GM19395 (cell line): ENCODE measurements at regions not wholly inside any gene's neighbourhood (a gene's known extent, or its start where the extent isn't known, plus 50 kb on each side); places are given as distances from the start of the nearest gene placed in this dataset.
"Not testable (repeated sequence)": the region's sequence is repeated elsewhere in the genome, so short reads cannot be mapped to it uniquely, and the experiment has no call there.

Experiments used
- ATAC-seq: cut with Tn5 transposase; IDR thresholded peaks from one replicate; pipeline ENCODE4 v1.9.1; 2021; ENCODE audit warnings: mild to moderate bottlenecking, moderate library complexity; ENCODE audit not compliant: unreplicated experiment

DNA sequence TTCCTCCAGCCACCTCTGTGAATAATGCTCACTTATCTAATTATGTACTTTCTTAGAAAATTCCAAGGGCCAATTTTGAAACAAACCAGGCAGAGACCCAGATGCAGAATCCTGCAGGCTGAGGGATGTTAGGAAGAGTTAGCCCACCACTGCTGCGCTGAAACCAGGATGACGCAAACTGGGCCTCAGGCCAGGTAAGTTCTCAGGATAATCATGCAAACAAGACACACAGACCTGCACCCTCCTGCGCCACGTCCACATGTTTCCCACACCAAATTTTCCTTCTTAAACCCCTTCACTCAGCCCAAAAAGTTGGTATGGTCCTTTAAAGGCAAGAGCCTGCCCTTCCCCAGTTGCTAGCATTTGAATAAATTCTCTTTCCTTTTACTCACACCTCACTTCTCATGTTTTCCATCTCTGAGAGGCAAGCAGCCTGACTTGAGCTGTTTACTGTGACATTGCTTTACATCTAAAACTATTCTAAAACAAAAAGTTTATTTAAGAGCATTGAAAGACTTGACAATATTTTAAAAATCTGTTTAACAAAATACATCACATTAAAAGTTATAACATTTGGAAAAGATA is 887.1 kb downstream of the LRRIQ3 start:
- ATAC-seq = no peak

DNA sequence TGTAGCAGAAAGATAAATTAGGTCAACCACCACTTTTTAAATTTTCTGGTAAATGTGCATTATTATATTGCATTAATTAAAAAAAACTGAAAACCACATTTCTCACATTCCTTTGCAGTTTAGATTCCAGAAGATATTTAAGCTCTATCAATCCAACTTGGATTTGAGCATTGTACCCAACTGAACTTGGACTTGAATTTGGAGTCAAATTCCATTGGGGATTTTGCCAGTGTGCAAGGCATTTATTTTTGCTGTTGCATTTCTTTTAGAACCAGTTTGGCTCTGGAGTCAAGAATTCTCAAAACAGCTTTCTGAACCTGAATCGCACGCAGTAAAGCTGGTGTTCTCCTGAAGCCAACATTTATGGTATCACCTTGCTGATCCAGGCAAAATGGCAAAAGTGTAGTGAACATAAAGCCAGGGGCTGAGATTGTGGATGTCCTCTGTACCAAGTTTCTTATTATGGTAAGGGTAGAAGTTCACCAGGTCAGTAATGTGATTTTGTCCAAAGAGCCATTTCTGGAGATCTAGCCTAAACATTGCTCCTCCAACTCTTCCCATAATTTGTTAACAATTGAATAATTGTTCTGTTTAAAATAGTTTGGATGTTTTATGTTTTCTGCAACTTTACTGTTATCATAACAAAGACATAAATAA is 890.9 kb downstream of the LRRIQ3 start:
- ATAC-seq = no peak

DNA sequence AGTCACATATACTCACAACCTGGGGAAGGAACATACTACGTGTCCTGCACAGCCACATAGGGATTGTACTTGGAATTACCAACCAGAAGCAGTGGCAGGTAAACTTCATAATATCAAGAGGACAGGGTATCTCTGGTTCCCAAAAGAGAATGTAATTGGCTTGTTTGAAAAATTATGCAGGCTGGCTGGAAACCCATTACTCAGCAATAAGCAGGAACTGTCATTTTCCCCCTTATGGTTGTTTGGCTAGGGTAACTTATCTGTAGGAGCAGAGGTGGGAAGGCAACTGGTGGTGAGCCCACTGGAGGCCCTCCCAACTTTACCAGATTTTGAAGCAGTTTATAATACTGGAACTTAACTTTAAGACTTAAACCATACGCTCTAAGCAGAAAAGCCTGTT is 924.1 kb downstream of the LRRIQ3 start:
- ATAC-seq = no peak

DNA sequence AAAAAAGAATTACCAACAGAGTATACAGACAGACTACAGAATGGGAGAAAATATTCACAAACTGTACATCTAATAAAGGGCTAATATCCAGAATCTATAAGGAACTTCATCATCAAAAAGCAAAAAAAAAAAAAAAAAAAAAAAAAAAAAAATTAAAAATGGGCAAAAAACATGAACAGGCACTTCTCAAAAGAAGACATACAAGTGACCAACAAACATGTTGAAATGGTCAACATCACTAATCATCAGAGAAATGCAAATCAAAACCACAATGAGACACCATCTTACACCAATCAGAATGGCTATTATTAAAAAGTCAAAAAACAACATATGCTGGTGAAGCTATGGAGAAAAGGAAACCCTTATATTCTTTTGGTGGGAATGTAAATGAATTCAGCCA is 952.8 kb downstream of the LRRIQ3 start:
- not testable (repeated sequence) for ATAC-seq

DNA sequence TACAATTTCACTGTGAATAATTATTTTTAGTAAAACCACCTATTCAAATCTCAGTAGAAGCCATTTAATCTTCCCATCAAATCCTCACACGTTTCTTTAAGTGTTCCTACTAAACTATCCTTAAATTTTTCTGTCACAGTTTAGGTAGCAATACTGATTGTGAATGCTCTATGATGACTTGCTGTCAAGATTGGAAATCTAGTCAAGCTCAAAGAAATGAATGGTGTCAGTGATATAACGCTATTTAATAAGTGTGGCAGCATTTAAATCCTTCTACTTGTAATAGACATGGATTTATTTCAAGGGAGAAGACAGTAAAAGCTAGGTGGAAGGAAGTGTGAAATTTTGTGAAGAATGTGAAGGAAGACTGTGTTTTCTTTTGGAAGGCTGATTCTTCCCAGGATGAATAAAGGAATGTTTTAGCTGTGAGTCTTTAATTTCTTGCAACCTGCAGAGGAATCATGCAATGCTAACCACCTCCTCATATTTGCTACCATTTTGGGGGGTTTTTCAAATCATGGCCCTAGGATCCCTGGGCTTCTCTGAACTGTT is 936.7 kb upstream of the NEGR1 start:
- ATAC-seq = no peak

DNA sequence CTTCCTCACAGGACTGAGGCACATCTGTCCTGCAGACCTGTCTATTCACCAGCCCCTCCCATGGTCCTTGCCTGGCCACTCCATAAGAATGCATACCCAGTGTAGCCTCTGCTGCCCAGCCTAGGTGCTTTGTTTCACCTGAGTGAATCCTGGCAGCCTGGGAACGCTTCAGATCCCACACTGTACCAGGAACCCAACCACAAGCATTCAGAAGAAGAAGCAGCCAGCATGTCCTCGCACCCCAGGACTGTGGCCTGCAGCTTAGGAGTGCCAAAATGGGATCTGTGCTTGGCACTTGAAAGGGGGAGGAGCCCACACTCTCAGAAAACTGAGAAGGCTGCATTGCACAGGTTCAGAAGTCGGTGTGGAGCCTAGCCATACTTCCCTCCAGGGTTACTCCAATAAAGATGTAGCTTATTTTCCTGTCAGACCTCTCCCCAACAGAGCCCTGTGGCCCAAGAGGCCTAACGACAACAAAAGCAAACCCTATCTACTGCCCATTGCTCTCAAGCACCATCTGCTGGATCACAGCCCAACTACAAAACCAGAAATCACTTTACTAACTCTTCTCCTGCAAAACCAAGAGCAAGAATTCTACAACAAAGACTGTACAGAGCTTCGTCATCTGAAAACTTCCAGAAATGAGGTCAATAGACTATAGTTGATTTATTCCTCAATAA is 923.1 kb upstream of the NEGR1 start:
- no peak for ATAC-seq

DNA sequence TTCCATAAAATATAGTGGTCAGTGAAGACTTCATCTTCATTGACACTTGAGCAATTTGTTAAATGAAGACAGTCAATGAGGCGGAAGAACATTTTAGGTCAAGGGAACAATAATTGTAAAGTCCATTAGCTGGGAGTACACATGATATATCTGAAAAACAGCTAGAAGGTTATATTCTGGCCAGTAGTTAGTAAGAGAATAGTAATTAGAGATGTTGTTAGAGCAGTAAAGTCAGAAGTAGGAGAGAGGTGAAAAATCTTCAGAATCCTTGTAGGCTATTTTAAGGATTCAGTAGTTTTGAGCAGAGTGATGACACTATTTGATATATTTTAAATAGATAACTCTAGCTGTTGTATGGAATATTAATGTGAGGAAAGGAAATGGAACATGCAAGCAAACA is 915.6 kb upstream of the NEGR1 start:
- no peak for ATAC-seq

DNA sequence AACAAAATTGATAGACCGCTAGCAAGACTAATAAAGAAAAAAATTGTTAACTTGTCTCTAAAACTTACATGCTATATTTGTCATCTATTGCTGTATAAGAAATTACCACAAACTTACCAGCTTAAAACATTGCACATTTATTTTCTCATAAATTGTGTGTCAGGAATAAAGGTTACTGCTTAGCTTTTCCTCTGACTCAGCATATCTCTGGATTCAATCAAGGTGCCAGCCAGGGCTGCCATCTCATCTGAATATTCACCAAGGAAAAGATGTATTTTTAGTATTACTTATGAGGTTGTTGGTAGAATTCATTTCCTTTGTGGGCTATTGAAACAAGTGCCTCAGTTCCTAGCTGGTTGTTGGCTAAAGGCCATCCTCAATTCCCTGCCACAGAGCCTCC is 912.6 kb upstream of the NEGR1 start:
- ATAC-seq = no peak

DNA sequence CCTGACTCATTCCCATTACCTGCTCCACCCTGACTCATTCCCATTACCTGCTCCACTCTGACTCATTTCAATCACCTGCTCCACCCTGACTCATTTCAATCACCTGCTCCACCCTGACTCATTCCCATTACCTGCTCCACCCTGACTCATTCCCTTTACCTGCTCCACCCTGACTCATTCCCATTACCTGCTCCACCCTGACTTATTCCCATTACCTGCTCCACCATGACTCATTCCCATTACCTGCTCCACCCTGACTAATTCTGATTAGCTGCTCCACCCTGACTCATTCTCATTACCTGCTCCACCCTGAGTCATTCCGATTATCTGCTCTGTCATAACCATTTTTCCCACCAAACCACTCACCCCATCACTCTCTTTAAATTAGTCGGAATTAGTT is 901.2 kb upstream of the NEGR1 start:
- ATAC-seq = not testable (repeated sequence)

DNA sequence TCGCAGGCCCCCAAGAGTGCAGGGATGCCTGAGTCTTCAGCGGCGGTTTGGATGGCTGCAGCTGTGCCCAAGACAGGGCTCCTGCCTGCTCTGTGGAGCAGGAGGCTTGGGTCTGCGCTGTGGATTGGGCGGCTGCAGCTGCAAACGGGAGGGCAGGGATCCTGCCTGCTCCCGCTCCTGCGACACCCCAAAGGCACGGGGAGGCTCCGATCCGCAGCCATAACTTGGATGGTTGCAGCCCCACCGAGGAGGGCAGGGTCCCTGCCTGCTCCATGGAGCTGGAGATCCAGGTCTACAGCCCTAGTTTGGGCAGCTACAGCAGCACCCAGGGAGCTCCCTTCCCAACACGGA is 898.8 kb upstream of the NEGR1 start:
- no peak for ATAC-seq

DNA sequence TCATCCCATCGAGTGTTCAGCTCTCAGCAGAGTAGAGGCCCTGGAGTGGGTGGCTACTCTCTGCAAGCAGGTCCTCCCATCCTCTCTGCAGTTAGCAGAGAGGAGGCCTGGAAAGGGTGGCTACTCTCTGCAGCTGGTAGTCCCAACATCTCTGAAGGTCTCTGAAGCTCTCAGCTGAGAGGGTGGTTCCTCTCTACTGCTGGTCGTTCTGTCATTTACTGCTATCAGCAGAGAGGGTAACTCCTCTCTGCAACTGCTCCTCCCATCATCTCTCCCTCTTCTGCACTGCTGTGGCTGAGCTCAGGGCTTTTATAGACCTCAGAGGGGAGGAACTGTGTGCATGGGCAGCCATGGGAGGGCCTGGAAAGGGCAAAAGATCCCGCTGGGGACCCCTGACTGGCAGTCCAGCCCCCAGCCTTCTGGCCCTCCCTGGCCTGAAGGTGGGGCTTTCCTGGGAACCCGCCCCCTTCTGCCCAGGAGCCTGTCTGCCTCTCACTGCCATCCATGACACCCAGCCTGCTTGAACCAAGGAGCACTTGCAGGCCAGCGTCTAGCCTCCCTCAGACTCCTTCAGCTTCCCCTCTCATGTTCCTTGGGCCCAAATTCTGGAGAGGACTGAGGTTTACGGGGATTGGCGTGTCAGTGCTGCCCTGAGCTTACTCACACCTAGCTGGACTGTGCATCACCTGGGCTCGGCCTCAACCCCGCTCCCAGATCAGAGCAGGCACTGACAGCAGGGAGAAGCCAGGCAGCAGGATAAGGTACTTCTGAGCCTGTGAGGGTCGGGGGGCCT is 898.3 kb upstream of the NEGR1 start:
- ATAC-seq = no peak

DNA sequence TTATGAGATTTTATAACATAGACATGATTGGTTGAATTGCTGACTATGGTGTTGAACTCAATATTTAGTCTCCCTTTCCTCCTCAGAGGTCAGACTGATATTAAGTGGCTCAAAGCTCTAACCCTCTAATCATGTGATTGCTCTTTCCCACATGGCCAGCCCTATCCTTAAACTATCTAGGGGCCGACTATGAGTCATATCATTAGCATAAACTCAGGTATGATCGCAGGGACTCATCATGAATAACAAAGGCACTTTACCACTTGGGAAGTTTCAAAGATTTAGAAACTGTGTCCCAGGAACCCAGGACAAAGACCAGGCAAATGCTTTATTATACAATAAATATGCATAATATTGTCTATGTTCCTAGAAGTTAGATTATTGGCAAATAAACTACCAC is 894.6 kb upstream of the NEGR1 start:
- ATAC-seq = no peak

DNA sequence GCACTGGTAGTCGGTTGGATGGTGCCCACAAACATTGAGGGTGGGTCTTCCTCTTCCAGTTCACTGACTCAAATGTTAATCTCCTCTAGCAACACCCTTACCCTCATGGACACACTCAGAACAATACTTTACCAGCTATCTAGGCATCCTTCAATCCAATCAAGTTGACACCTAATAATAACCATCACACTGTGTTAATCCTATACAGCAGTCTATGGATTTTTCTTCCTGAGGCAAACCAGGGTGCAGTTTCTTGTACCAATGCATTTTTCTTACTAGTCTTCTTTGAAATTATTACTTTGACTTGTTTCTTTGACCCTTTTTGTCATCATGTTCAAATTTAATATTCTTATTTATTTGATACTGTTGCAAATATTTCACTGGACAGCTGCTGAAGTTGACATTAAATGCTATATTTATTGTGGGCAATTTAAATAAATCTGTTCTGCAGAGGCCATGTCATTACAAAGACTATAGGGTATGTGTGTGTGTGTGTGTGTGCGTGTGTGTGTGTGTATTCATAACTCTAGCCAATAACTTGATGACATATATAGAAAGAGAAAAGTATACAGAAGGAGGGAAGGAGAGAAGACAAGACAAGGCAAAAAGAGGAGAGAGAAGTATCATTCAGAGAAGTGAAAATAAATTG is 884.8 kb upstream of the NEGR1 start:
- no peak for ATAC-seq

DNA sequence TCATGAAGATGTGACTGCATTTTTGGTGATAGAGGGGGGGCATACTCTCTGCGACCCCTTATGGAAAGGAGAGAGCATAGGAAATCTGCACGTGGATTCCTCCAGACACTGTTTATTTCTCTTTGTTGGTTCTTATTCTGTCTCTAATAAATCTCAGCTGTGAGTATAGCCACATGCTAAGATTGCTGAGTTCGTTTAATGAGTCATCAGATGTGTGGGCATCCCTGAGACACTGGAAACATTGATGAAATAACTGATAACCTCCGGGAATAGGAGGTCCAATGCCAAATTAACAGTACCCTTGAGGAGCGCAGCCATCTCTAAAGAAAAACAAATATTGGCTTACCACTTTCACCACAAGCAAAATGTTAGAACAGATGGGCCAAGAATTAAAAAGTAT is 880.2 kb upstream of the NEGR1 start:
- no peak for ATAC-seq

DNA sequence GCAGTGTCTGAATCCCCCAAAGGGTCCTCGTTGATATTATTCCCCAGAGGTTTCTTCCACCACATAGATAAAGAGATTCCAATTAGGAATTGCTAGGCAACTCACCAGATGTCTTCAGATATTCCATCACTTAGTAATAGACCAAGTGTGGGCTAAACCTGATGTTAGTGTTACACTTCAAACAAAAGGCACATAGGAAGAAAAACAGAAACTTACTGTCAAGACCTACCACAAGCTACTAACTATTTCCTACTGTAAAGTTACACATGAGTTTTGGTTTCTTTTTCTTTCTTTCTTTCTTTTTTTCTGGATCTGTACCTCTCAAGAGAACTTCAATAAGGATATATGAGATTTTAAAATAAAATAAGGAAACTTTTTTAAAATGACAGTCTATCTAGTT is 879.1 kb upstream of the NEGR1 start:
- no peak for ATAC-seq

DNA sequence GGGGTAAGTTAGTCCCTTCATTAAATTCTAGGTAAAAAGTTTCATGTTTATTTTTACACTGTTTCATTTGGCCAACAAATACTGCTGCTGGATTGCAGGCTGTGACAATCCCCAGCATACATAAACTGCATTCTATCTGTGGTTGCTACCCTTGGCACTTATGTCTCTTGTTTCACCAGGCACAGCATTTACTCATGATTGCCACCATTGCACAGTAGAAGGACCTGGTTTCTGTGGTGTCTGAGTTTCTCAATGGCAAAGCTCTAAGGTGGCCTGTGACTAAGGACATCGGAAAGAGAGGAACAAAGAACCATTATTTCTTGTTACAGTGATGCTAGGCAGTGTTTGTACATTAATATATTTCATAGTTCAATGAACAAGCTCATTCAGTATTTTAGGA is 878.4 kb upstream of the NEGR1 start:
- ATAC-seq = no peak

DNA sequence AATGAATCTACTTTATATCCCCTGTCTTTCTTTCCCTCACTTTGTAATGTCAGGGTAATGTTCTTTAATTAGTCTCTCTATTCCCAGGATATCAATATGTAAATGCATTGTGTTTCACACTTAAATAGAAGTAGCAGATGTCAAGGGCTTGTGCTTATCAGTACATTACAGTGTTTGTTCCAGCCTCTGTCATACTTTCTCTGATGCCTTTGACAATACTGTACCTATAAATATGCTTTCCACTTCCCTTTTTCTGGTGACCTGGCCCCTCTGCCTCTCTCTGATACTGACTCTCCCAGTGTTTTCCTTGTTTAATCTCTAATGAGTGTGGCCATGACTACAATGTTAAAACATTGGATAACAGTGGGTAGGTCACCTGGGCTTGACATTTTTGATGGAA is 862.0 kb upstream of the NEGR1 start:
- ATAC-seq = no peak

DNA sequence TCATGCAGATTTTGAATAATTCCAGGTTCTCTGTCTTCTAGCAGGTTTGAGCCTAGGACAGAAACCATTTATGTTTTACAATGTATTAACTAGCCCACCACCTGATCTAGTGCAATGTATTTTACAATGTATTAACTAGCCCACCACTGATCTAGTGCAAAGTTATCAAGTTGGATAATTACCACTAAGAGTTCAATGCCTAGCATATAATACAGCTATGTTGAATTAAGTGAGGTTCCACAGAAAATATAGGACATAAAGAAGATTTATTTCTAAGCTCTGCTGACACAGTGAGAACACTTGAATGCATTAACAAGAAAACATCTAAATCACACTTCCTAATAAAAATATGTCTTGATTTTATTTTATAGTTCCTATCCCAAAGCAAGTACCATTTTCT is 854.6 kb upstream of the NEGR1 start:
- no peak for ATAC-seq

DNA sequence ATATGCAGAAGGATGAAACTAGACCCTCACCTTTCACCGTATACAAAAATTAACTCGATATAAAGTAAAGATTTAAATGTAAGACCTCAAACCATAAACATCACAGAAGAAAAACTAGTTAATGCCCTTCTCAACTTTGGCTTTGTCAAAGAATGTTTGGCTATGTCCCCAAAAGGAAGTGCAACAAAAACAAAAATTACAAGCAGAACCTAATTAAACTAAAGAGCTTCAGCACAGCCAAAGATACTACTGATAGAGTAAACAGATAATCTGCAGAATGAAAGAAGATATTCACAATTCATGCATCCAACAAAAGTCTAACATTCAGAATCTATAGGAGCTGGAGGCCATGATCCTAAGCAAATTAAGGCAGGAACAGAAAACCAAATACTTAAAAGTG is 824.6 kb upstream of the NEGR1 start:
- no peak for ATAC-seq

DNA sequence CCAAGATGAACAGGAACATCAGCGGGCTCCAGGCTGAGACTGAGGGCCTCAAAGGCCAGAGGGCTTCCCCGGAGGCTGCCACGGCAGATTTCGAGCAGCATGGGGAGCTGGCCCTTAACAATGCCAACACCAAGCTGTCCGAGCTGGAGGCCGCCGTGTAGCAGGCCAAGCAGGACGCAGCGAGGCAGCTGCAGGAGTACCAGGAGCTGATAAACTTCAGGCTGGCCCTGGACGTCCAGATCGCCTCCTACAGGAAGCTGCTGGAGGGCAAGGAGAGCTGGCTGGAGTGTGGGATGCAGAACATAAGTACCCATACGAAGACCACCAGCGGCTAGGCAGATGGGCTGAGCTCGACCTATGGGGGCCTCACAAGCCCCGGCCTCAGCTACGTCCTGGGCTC is 823.4 kb upstream of the NEGR1 start:
- ATAC-seq = no peak

DNA sequence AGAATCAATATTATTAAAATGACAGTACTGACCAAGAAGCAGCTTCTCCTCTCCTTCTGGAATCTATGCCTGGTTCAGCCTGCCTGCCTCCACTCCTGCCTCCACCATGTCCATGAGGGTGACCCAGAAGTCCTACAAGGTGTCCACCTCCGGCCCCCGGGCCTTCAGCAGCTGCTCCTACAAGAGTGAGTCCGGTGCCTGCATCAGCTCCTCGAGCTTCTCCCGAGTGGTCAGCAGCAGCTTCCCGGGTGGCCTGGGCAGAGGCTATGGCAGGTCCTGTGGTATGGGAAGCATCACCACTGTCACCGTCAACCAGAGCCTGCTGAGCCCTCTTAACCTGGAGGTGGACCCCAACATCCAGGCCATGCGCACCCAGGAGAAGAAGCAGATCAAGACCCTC is 822.4 kb upstream of the NEGR1 start:
- no peak for ATAC-seq
